Limb (tissue), 2 donors: ENCODE measurements at regions not wholly inside any gene's neighbourhood (a gene's known extent, or its start where the extent isn't known, plus 50 kb on each side); places are given as distances from the start of the nearest gene placed in this dataset.
"Not testable (repeated sequence)": the region's sequence is repeated elsewhere in the genome, so short reads cannot be mapped to it uniquely, and the experiment has no call there.

Source experiments
- DNase-seq, 2 donors: peaks; one replicate each; pipeline ENCODE4 v3.0.0-alpha.2; 2016; ENCODE audit errors: extremely low spot score in 2 of 2

DNA sequence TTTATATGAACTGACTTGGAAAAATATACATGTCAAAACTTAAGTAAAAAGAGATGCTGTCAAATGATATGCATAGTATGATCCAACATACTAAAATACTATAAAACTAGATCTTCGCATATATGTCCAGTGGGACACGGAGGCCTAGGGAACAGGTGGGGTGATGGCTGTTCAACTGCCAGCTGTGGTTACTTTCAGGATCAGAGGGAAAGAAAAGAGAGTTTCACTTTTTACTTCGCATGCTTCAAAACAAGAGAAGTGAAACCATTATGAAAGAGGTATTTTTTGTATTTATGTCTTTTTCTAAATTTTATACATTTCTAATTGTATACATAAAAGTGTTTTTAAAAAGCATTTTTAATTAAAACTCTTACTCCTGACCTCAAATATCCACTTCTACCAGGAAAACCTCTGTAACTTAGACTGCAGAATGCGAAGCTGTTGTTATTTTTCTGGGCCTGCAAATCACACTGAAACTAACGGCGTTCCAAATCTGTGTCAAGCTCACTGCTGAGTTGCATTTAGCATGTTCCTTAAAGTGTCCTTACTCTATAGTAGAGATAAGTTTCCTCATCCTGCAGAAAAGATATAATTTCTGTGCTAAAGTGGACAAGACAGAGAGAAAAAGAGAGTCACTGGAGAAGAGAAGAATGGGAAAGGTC lies 97.8 kb upstream of the SLC35G4 start:
- no peak for DNase-seq

GRCh38 chr18:11506856-11507255 lies 102.5 kb upstream of the SLC35G4 start:
- no peak for DNase-seq

- no peak for DNase-seq
These were observed 103.4 kb upstream of the SLC35G4 start for GRCh38 chr18:11505993-11506392.

DNA sequence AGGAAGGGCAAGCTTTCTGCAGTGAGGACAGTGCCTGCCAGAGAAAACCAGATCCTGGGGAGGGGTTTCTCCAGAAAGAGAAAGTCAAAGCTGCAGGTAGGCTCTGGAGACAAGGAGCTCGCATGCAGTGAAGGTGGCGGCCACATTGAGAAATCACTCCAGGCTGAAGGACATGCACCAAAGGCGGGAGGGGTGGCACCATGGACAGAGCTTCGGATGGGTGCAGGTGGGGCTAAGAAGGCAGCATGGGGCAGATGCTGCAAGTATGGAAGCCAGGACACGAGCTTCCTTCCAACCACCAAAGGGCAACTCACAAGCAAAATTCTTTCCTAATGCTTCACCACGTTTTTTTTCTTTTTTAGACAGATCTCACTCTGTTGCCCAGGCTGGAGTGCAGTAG lies 104.4 kb upstream of the SLC35G4 start:
- DNase-seq = no peak

GRCh38 chr18:11502368-11502767 lies 107.0 kb upstream of the SLC35G4 start:
- no peak for DNase-seq

GRCh38 chr18:11501352-11501751 lies 108.0 kb upstream of the SLC35G4 start:
- DNase-seq = no peak

DNA sequence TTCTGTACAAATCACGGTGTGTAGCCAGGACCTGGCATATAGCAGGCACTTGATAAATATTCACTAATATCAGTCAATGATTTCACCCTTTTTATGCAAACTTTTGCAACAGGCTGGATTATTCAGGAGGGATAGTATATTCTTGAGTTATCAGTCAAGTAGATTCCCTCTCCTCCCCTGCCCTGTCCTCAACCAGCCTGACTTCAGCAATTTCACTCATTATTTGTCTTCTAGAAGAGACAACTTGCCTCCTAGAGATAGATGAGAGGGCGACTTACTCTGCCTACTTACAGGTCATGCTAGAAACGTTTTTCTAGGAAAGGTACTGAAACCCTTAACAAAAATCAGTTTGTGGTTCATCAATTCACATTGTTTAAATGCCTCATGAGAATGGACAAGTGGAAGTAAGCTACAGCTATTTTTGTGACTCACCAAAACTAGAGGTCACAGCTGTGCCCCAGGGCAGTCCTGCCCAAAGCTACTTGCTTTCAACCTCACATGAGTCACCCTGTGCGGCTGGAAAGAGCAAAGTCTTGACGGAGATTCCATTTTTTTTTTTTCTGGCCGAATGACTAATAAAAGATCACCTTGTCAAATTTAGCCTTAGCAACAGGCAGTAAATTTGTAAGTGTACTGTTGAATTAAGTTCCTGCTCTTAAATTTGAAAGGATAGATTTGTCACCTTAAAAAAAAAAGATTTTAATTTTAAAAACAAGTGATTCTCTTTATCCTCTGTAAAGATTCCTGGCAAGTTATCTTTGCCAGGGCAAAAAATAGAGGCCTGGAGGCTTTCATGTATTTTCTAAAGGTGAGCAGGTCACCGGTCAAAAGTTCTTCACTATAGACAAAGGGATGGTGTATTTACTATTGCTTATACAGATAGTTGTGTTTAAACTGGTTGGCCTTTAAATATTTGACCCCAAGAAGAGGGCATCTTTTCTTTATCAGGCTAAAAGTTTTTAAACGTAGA lies 109.0 kb upstream of the SLC35G4 start:
- no peak for DNase-seq

- no peak for DNase-seq
These were observed 110.6 kb upstream of the SLC35G4 start for GRCh38 chr18:11498821-11499220.

- DNase-seq = no peak
These were observed 111.8 kb upstream of the SLC35G4 start for GRCh38 chr18:11497585-11497984.

GRCh38 chr18:11496526-11497172 lies 112.7 kb upstream of the SLC35G4 start:
- no peak for DNase-seq

DNA sequence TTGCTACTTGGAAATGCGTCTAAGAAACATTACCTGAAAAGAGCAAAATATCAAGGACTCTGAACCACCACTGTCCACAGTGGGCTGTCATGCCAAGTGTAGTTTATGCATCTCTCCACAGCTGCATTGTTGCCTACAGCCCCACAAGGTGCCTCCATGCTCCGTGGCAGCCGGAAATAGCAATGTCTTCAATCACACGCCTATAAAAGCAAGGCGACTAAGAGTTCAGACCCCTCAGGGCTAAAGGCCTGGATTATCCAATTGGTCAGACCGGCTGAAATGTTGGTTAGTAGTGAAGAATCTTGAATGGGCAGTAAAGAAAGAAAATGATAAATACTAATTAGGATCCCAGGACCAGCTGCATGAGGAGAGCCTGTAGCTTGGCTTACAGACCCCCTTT lies 114.0 kb upstream of the SLC35G4 start:
- DNase-seq = no peak

- no peak for DNase-seq
These were observed 115.3 kb upstream of the SLC35G4 start for GRCh38 chr18:11494107-11494506.

DNA sequence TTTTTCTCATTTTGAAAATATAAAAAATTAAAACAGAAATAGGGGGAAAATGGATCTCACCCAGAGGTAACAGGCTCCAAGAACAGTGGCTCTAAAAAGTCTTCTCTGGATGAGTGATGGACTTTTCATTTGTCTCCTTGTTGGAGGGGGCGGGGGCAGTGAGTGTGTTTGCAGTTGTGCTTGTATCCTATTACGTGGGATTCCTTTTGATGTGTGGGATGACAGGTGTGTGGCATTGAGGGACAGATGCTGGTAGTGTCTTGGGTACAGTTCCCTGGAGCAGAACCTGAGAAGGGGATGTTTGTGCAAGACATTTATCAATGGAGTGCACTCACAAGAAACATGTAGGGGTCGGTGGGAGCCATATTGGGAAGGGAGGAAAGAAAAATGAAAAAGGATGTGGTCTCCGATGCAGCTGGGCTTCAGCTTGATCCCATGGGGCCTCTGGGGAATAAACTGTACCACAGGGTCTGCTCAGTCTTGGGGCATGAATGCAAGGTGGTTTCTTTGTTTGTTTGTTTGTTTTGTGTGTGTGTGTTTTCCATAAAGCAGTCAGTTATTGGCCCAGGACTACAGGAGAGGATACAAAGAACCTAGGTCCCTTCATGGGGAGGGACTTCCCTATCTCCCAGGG lies 120.0 kb upstream of the SLC35G4 start:
- no peak for DNase-seq

DNA sequence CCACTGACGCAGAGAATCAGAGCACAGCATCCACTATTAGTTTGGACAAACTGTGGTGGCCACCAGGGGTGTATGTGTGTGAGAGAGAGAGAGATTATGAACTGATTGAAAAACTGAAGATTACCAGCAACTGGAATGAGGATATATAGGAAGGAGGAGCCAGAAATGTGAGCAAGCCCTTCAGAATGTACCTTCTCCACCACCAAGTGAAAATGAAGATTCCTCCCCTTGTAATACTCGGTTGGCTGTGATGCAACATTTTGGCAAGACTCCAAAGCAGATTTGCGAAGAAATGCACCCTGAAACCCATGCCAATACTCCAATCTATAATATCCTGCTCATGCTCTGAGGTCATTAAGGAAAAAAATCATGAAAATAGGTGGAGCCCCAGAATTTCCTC lies 121.2 kb upstream of the SLC35G4 start:
- no peak for DNase-seq

GRCh38 chr18:11487390-11487789 lies 122.0 kb upstream of the SLC35G4 start:
- DNase-seq = no peak

GRCh38 chr18:11482271-11482670 lies 127.1 kb upstream of the SLC35G4 start:
- no peak for DNase-seq

DNA sequence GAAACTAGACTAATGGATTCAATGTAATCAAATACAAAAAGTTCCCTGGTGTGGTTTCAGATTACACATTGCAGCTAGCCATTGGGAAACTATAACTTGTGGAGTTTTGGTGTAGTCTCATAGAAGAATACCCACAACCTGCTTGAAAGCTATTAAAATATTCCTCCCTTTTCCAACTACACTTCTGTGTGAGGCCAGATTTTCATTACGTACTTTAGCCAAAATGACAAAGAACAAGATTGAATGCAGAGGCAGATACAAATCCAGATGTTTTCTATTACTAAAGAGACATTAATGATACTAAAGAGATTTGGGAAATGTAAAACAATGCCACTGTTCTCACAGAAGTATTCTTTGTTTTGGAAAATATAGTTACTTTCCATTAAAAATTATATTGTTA lies 128.7 kb upstream of the SLC35G4 start:
- no peak for DNase-seq

DNA sequence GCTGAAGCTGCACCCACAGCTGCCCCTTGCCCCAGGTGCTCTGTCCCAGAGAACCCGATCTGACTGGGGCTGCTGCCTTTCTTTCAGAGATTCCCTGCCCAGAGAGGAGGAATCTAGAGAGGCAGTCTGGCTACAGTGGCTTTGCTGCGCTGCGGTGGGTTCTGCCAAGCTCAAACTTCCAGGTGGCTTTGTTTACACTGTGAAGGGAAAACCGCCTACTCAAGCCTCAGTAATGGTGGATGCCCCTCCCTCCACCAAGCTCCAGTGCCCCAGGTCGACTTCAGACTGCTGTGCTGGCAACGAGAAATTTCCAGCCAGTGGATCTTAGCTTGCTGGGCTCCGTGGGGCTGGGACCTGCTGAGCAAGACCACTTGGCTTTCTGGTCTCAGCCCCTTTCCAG lies 130.4 kb upstream of the SLC35G4 start:
- DNase-seq = not testable (repeated sequence)

DNA sequence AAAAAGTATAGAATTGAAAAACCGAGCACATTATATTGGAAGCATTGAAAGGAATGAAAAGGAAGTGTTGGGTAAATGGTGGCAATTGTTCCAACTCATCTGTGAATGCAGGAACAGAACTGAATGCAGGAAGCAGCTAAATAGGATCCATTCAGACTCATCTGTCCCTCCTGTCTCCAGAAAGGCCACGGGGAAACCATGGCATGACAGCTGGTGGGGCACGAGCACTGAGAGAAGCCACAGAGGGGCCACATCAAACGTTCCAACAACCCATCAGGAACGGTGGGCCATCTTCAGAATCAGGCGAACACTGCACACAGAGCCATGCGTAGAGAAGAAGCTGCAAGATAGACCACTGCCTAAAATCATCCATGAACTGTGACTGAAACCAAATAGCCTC lies 138.5 kb upstream of the SLC35G4 start:
- DNase-seq = no peak

DNA sequence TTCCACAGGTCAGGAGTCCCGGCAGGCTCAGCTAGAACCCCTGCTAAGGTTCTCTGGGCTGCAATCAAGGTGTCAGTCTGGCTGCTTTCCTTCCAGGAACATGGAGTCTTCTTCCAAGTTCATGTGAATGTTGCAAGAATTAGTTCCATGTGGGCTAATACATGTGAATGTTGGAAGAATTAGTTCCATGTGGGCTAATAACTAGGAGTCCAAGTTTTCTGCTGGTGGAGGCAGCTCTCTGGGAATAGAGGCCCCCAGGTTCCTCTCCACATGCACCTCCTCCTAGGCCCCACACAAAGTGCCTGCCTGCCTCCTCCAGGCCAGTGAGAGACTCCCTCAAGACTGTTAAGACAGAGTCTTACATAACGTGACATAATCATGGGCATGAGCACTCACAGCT lies 140.8 kb upstream of the SLC35G4 start:
- DNase-seq = no peak

DNA sequence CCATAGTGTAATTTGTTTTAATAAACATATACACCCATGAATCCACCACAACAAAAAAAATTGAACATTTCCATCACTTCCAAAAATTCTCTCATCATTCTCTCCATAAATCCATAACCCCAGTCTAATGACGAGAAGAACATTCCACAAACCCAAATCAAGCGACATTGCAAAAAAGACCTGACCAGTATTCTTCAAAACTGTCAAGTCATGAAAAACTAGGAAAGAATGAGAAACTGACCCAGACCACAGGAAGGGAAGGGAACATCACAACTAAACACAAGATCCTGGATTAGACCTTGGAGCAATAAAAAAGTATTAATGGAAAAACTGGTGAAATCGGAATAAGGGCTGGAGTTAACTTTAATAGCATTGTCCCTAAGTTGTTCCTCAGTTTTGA lies 141.3 kb upstream of the SLC35G4 start:
- no peak for DNase-seq

GRCh38 chr18:11467611-11468010 lies 141.8 kb upstream of the SLC35G4 start:
- no peak for DNase-seq
